ENCODE measurements at regions not wholly inside any gene's neighbourhood (a gene's known extent, or its start where the extent isn't known, plus 50 kb on each side); places are given as distances from the start of the nearest gene placed in this dataset.
A peak's percentile ranks its signal among the peaks of the same experiment; 100 is the strongest.

GRCh38 chr3:90010341-90010740 is 902.9 kb downstream of the EPHA3 start:
- H3K27me3 ChIP-seq (ENCODE audit: insufficient read depth, low read depth), result no peaks in the 10 kb centered on the region
- H3K4me2 ChIP-seq, result peak overlapping the region; percentile 41
- H3K79me2 ChIP-seq (ENCODE audit: low read depth), result no peaks in the 10 kb centered on the region
- TF ChIP-seq EZH2 (IDR thresholded peaks at IDR 0.05; ENCODE audit: low read depth) (no peak), CTCF (conservative IDR thresholded peaks at IDR 0.05) (no peak)
- POLR2A ChIA-PET (ENCODE audit: unreplicated experiment), result interaction anchor here (0.5 kb wide), 1 partner anchor 289 kb away, joined by 3 read pairs; no protein-coding TSS in a partner anchor
- CTCF ChIA-PET, result no interaction called here
- DNase-seq, result peak; percentile 4 to 65
- no peaks in the 10 kb centered on the region; the same call in 1 of the 2 replicates for H3K9me2 ChIP-seq (ENCODE audit: insufficient read depth)
- no peaks in the 10 kb centered on the region for H3K9me3 ChIP-seq (ENCODE audit: insufficient read depth, low read depth)
- peaks cover 21% of the 10 kb centered on the region for H3K4me1 ChIP-seq (replicated peaks; ENCODE audit: insufficient read depth)
- H3K27ac ChIP-seq, result no peak overlapping the region
- H3K4me3 ChIP-seq, result no peak overlapping the region
- H3F3A ChIP-seq (ENCODE audit: insufficient read depth, low read depth), result peaks cover 4% of the 10 kb centered on the region
- no TSS peak for BruUV-seq (replicated peaks)
- no peaks in the 10 kb centered on the region for H4K20me1 ChIP-seq (ENCODE audit: insufficient read depth)
- no peaks in the 10 kb centered on the region for H3K36me3 ChIP-seq (ENCODE audit: low read depth)
- intact Hi-C loops (cut with micrococcal nuclease; ENCODE audit: unreplicated experiment), result loop anchor here (1.0 kb wide), 1 partner anchor 80 kb away; no protein-coding TSS in a partner anchor
- no peak overlapping the region for H2AFZ ChIP-seq

GRCh38 chr3:90011131-90011530 is 903.7 kb downstream of the EPHA3 start:
- CTCF ChIA-PET, result no interaction called here
- no peaks in the 10 kb centered on the region for H4K20me1 ChIP-seq (ENCODE audit: insufficient read depth)
- no peaks in the 10 kb centered on the region for H3K36me3 ChIP-seq (ENCODE audit: low read depth)
- H3K9me3 ChIP-seq (ENCODE audit: insufficient read depth, low read depth), result no peaks in the 10 kb centered on the region
- no peak overlapping the region for H3K4me3 ChIP-seq
- no peak overlapping the region for H3K4me2 ChIP-seq
- no peaks in the 10 kb centered on the region for H3K27me3 ChIP-seq (ENCODE audit: insufficient read depth, low read depth)
- peaks cover 10% of the 10 kb centered on the region for H3F3A ChIP-seq (ENCODE audit: insufficient read depth, low read depth)
- H3K4me1 ChIP-seq (replicated peaks; ENCODE audit: insufficient read depth), result peaks cover 29% of the 10 kb centered on the region
- intact Hi-C loops (cut with micrococcal nuclease; ENCODE audit: unreplicated experiment), result no loop called here
- no peak overlapping the region for H3K27ac ChIP-seq
- TF ChIP-seq CTCF (conservative IDR thresholded peaks at IDR 0.05), result no peak
- TF ChIP-seq EZH2 (IDR thresholded peaks at IDR 0.05; ENCODE audit: low read depth), result no peak
- no peaks in the 10 kb centered on the region for H3K79me2 ChIP-seq (ENCODE audit: low read depth)
- DNase-seq, result no peak
- BruUV-seq (replicated peaks), result no TSS peak
- no peaks in the 10 kb centered on the region; the same call in 1 of the 2 replicates for H3K9me2 ChIP-seq (ENCODE audit: insufficient read depth)
- H2AFZ ChIP-seq, result no peak overlapping the region
- POLR2A ChIA-PET (ENCODE audit: unreplicated experiment), result interaction anchor here (0.5 kb wide), 1 partner anchor 290 kb away, joined by 3 read pairs; no protein-coding TSS in a partner anchor

DNA sequence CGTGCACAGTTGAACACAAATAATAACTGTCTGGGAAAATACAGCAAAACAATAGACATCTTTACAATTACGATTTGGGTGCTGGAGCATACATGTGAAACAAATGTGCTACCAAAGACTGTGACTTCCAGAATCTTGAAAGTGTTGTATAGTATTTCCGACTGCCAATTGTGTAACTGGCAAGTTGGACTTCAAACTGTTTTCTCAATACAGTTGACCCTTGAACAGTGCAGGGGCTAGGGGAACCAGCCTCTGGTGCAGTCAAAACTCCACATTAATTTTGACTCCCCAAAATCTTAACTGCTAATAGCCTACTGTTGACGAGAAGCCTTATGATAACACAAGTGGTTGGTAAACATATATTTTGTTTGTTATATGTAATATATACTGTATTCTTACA is 904.2 kb downstream of the EPHA3 start:
- TF ChIP-seq CTCF (conservative IDR thresholded peaks at IDR 0.05) (no peak), EZH2 (IDR thresholded peaks at IDR 0.05; ENCODE audit: low read depth) (no peak)
- intact Hi-C loops (cut with micrococcal nuclease; ENCODE audit: unreplicated experiment), result no loop called here
- BruUV-seq (replicated peaks), result no TSS peak

More for the DNA sequence above, 904.2 kb downstream of the EPHA3 start:
- H3K27ac ChIP-seq, result no peak overlapping the region
- no peaks in the 10 kb centered on the region for H3K27me3 ChIP-seq (ENCODE audit: insufficient read depth, low read depth)
- 0 out of 2 replicates have a peak, but pooled peaks cover 2% of the 10 kb centered on the region for H4K20me1 ChIP-seq (ENCODE audit: insufficient read depth)
- H3K79me2 ChIP-seq (ENCODE audit: low read depth), result no peaks in the 10 kb centered on the region
- POLR2A ChIA-PET (ENCODE audit: unreplicated experiment), result no interaction called here
- peaks cover 33% of the 10 kb centered on the region for H3K4me1 ChIP-seq (replicated peaks; ENCODE audit: insufficient read depth)
- no peak overlapping the region for H3K4me2 ChIP-seq
- CTCF ChIA-PET, result no interaction called here
- no peak overlapping the region for H2AFZ ChIP-seq
- H3F3A ChIP-seq (ENCODE audit: insufficient read depth, low read depth), result peaks cover 14% of the 10 kb centered on the region
- H3K4me3 ChIP-seq, result no peak overlapping the region
- H3K9me2 ChIP-seq (ENCODE audit: insufficient read depth), result no peaks in the 10 kb centered on the region
- no peaks in the 10 kb centered on the region for H3K36me3 ChIP-seq (ENCODE audit: low read depth)
- H3K9me3 ChIP-seq (ENCODE audit: insufficient read depth, low read depth), result no peaks in the 10 kb centered on the region
- no peak for DNase-seq
